ENCODE measurements at regions not wholly inside any gene's neighbourhood (a gene's known extent, or its start where the extent isn't known, plus 50 kb on each side); places are given as distances from the start of the nearest gene placed in this dataset.

GRCh38 chr4:14581741-14582140 lies 420.5 kb upstream of the CPEB2 start:
- TF ChIP-seq CTCF (IDR thresholded peaks at IDR 0.05) = no peak
- Histone ChIP-seq H3K27ac (no peak overlapping the region), H3K4me3 (no peak overlapping the region)
- no peak for DNase-seq (ENCODE audit: low spot score)

GRCh38 chr4:14582677-14583076 lies 419.6 kb upstream of the CPEB2 start:
- no peak for DNase-seq (ENCODE audit: low spot score)
- H3K27ac ChIP-seq = no peak overlapping the region
- no peak for TF ChIP-seq CTCF (IDR thresholded peaks at IDR 0.05)
- no peak overlapping the region for H3K4me3 ChIP-seq

- no peak overlapping the region for H3K4me3 ChIP-seq
- no peak overlapping the region for H3K27ac ChIP-seq
- DNase-seq (ENCODE audit: low spot score) = no peak
- no peak for TF ChIP-seq CTCF (IDR thresholded peaks at IDR 0.05)
Observed at GRCh38 chr4:14583331-14583730, 418.9 kb upstream of the CPEB2 start.

GRCh38 chr4:14583752-14584151 lies 418.5 kb upstream of the CPEB2 start:
- no peak for TF ChIP-seq CTCF (IDR thresholded peaks at IDR 0.05)
- Histone ChIP-seq H3K27ac (no peak overlapping the region), H3K4me3 (no peak overlapping the region)
- DNase-seq (ENCODE audit: low spot score) = no peak

GRCh38 chr4:14592950-14593349 lies 409.3 kb upstream of the CPEB2 start:
- TF ChIP-seq CTCF (IDR thresholded peaks at IDR 0.05) = no peak
- H3K27ac ChIP-seq = no peak overlapping the region
- H3K4me3 ChIP-seq = no peak overlapping the region
- no peak for DNase-seq (ENCODE audit: low spot score)

GRCh38 chr4:14596028-14596427 lies 406.3 kb upstream of the CPEB2 start:
- H3K27ac ChIP-seq = no peak overlapping the region
- no peak for DNase-seq (ENCODE audit: low spot score)
- no peak overlapping the region for H3K4me3 ChIP-seq
- TF ChIP-seq CTCF (IDR thresholded peaks at IDR 0.05) = no peak

- no peak for DNase-seq (ENCODE audit: low spot score)
- Histone ChIP-seq H3K4me3 (no peak overlapping the region), H3K27ac (no peak overlapping the region)
- no peak for TF ChIP-seq CTCF (IDR thresholded peaks at IDR 0.05)
Observed at GRCh38 chr4:14596437-14596836, 405.8 kb upstream of the CPEB2 start.

Measured in coronary artery (tissue), 2 donors.